ENCODE measurements at regions not wholly inside any gene's neighbourhood (a gene's known extent, or its start where the extent isn't known, plus 50 kb on each side); places are given as distances from the start of the nearest gene placed in this dataset.

GRCh38 chr10:83929399-83929798, 209.9 kb upstream of the GHITM start:
- ChIA-PET POLR2A (ENCODE audit: low non-redundant PET) (no interaction called here), CTCF (no interaction called here)
- TF ChIP-seq, protein P1, sequence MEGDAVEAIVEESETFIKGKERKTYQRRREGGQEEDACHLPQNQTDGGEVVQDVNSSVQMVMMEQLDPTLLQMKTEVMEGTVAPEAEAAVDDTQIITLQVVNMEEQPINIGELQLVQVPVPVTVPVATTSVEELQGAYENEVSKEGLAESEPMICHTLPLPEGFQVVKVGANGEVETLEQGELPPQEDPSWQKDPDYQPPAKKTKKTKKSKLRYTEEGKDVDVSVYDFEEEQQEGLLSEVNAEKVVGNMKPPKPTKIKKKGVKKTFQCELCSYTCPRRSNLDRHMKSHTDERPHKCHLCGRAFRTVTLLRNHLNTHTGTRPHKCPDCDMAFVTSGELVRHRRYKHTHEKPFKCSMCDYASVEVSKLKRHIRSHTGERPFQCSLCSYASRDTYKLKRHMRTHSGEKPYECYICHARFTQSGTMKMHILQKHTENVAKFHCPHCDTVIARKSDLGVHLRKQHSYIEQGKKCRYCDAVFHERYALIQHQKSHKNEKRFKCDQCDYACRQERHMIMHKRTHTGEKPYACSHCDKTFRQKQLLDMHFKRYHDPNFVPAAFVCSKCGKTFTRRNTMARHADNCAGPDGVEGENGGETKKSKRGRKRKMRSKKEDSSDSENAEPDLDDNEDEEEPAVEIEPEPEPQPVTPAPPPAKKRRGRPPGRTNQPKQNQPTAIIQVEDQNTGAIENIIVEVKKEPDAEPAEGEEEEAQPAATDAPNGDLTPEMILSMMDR (conservative IDR thresholded peaks at IDR 0.05; ENCODE audit: low read depth) = no peak
- DNase-seq (ENCODE audit: low spot score) = no peak
- H3K27ac ChIP-seq = no peak overlapping the region

DNA sequence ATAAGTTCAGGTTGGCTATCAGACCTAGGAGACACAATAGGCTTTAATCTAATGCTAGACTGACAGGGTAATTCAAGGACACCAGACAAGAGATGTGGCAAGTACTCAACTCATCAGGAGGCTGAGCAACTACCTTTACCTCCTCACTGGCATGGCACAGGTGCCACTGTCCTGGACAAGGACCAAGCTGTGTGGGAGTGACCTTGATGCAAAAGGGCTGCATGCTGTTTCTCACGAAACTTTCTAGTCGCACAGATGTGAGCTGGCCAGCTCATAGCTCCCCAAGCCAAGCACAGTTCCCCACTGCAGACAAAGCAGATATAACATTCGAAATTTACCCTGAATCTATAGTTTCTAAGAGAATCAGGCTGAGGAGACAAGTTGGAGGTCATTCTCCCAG, 207.6 kb upstream of the GHITM start:
- TF ChIP-seq, protein P1 (conservative IDR thresholded peaks at IDR 0.05; ENCODE audit: low read depth) = no peak
- no peak for DNase-seq (ENCODE audit: low spot score)
- no peak overlapping the region for H3K27ac ChIP-seq
- POLR2A ChIA-PET (ENCODE audit: low non-redundant PET) = no interaction called here
- CTCF ChIA-PET = no interaction called here

DNA sequence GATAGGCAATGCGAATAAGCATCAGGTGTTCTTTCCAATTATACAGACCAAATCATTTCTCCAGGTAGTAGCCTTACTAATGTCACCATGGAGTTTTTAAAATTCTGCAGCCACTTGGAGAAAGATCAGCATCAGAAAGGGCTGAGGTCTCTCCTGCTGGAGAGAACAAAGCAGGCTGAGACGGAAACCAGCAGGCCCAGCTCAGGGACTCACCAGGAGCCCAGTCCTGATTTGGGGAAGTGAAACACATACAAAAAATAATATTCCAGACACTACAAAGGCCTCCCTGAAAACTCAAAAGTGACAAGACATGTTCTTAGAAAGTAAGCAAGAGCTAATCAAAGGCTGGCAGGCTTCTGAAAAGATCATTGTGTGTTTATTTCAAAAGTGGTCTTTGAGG, 207.1 kb upstream of the GHITM start:
- CTCF ChIA-PET = no interaction called here
- TF ChIP-seq, protein P1 (conservative IDR thresholded peaks at IDR 0.05; ENCODE audit: low read depth) = no peak
- POLR2A ChIA-PET (ENCODE audit: low non-redundant PET) = no interaction called here
- no peak overlapping the region for H3K27ac ChIP-seq
- no peak for DNase-seq (ENCODE audit: low spot score)

DNA sequence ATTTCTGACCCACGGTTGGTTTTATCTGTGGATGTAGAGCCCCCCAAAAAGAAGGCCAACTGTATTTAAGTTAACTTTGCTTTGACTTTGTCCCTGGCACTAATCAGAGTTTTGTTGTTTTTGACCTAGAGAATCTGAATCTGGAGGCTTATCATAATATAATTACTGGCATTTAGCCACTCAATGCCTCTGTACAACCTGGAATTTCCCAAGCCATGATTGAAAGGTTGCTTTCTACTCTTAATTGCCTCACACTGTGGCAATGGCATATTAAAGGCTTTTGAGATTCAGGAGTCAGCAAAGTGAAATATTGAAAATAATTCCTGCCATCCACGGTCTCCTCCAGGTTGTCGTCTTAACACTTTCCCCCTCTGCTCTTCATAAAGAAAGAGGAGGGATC, 205.2 kb upstream of the GHITM start:
- TF ChIP-seq, protein P1 (conservative IDR thresholded peaks at IDR 0.05; ENCODE audit: low read depth) = no peak
- no peak overlapping the region for H3K27ac ChIP-seq
- ChIA-PET POLR2A (ENCODE audit: low non-redundant PET) (no interaction called here), CTCF (no interaction called here)
- no peak for DNase-seq (ENCODE audit: low spot score)

DNA sequence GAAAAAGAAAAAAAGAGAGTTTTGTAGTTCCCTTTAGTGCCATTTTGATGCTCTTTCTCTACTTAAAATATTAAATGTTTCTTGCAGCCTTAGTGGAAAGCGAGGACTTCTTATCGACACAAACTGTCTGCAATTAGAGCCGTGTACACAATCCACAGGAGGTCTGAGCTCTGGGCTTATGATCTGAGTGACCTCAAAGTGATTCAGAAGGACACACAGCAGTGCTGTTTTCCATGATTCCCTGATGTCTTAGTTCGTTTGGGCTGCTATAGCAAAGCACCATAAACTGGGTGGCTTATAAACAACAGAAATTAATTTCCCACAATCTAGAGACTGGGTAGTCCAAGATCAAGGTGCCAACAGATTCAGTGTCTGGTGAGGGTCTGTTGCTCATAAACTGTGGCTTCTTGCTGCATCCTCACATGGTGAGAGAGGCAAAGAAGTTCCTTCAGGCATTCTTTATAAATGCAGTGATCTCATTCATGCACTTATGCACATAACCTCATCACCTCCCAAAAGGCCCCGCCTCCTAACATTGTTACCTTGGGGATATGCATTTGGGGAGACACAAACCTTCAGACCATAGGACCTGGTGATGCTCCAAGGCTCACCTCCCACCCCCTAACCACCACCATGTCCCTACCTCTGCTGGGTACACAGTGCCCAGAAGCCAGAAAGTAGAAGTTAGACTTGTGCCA, 204.5 kb upstream of the GHITM start:
- TF ChIP-seq, protein P1 (conservative IDR thresholded peaks at IDR 0.05; ENCODE audit: low read depth) = no peak
- ChIA-PET CTCF (no interaction called here), POLR2A (ENCODE audit: low non-redundant PET) (no interaction called here)
- DNase-seq (ENCODE audit: low spot score) = no peak
- H3K27ac ChIP-seq = no peak overlapping the region

GRCh38 chr10:83935339-83935736, 204.0 kb upstream of the GHITM start:
- CTCF ChIA-PET = no interaction called here
- no peak overlapping the region for H3K27ac ChIP-seq
- no peak for DNase-seq (ENCODE audit: low spot score)
- TF ChIP-seq, protein P1 (conservative IDR thresholded peaks at IDR 0.05; ENCODE audit: low read depth) = no peak
- POLR2A ChIA-PET (ENCODE audit: low non-redundant PET) = no interaction called here

Data from RWPE1 (cell line).